H1 (cell line): ENCODE measurements at regions not wholly inside any gene's neighbourhood (a gene's known extent, or its start where the extent isn't known, plus 50 kb on each side); places are given as distances from the start of the nearest gene placed in this dataset.
"Not testable (repeated sequence)": the region's sequence is repeated elsewhere in the genome, so short reads cannot be mapped to it uniquely, and the experiment has no call there.

Source experiments
- BRCA1 ChIP-seq: IDR thresholded peaks from 2 replicates; pipeline ENCODE4 v1.6.1; 2012; ENCODE audit warnings: low read depth, low read length, improper control_type of control experiment
- CHD2 ChIP-seq: IDR thresholded peaks from 2 replicates; pipeline ENCODE4 v1.6.1; 2012; ENCODE audit warnings: low read length, improper control_type of control experiment
- CTCF ChIP-seq, 3 experiments: IDR thresholded peaks; 1 replicate in 2 of 3; 2 replicates in 1 of 3; pipeline versions ENCODE4 v1.5.1 to v1.6.1; 2011; ENCODE audit warnings: low read length in 3 of 3, mild to moderate bottlenecking in 3 of 3, inconsistent platforms in 2 of 3, low read depth in 1 of 3, moderate library complexity in 1 of 3; ENCODE audit not compliant: insufficient read depth in 1 of 3; ENCODE audit errors: control extremely low read depth in 1 of 3
- EZH2 ChIP-seq: fragments of 200-600 bp; sonication (generic); IDR thresholded peaks from 2 replicates; pipeline ENCODE4 v1.7.1; 2012; ENCODE audit warnings: low read depth, mild to moderate bottlenecking, moderate library complexity, low read length, inconsistent platforms; ENCODE audit not compliant: severe bottlenecking
- JUN ChIP-seq: IDR thresholded peaks from 2 replicates; pipeline ENCODE4 v1.6.1; 2011; ENCODE audit warnings: low read depth, mild to moderate bottlenecking, improper control_type of control experiment, low read length
- POLR2A ChIP-seq, 2 experiments: IDR thresholded peaks; 1 replicate in 1 of 2; 2 replicates in 1 of 2; pipeline ENCODE4 v1.6.1; 2011; ENCODE audit warnings: low read depth in 2 of 2, low read length in 2 of 2, mild to moderate bottlenecking in 2 of 2; ENCODE audit errors: control extremely low read depth in 1 of 2
- POLR2AphosphoS5 ChIP-seq: IDR thresholded peaks from 2 replicates; pipeline ENCODE4 v1.6.1; 2011; ENCODE audit warnings: low read depth, low read length
- RFX5 ChIP-seq: IDR thresholded peaks from 2 replicates; pipeline ENCODE4 v1.6.1; 2011; ENCODE audit warnings: low read depth, low read length, improper control_type of control experiment, borderline replicate concordance
- RNF2 ChIP-seq: fragments of 200-900, 300-1000 bp; sonication (generic); IDR thresholded peaks from 2 replicates; pipeline ENCODE4 v1.7.1; 2016; ENCODE audit warnings: borderline replicate concordance, low read depth, mild to moderate bottlenecking, antibody characterized with exemption, low read length; ENCODE audit not compliant: poor library complexity, severe bottlenecking; ENCODE audit errors: missing control alignments
- SRF ChIP-seq: IDR thresholded peaks from 2 replicates; pipeline ENCODE4 v1.6.1; 2011; ENCODE audit warnings: mild to moderate bottlenecking, low read depth, low read length, moderate library complexity
- TAF1 ChIP-seq: IDR thresholded peaks from 2 replicates; pipeline ENCODE4 v1.6.1; 2011; ENCODE audit warnings: mild to moderate bottlenecking, low read depth, low read length
- TCF12 ChIP-seq: IDR thresholded peaks from 2 replicates; pipeline ENCODE4 v1.6.1; 2011; ENCODE audit warnings: low read depth, mild to moderate bottlenecking, low read length
- TF ChIP-seq, protein P1 (sequence below): IDR thresholded peaks from 2 replicates; pipeline ENCODE4 v1.6.1; 2011; ENCODE audit warnings: low read depth, mild to moderate bottlenecking, low read length; ENCODE audit not compliant: insufficient read depth

- TF ChIP-seq, protein P1, sequence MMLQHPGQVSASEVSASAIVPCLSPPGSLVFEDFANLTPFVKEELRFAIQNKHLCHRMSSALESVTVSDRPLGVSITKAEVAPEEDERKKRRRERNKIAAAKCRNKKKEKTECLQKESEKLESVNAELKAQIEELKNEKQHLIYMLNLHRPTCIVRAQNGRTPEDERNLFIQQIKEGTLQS: not testable (repeated sequence)
- TF ChIP-seq CTCF (IDR thresholded peaks at IDR 0.05; ENCODE audit: control extremely low read depth in 1 of 3, insufficient read depth in 1 of 3, low read depth in 1 of 3, low read length in 3 of 3); BRCA1; RNF2; TAF1; TCF12; JUN; POLR2AphosphoS5; EZH2; POLR2A (IDR thresholded peaks at IDR 0.05; ENCODE audit: control extremely low read depth in 1 of 2, low read depth in 2 of 2, low read length in 2 of 2); SRF; CHD2; RFX5: not testable (repeated sequence)
These were observed 71.9 kb downstream of the EBLN1 start for GRCh38 chr10:22145873-22146272.
